ENCODE measurements at regions not wholly inside any gene's neighbourhood (a gene's known extent, or its start where the extent isn't known, plus 50 kb on each side); places are given as distances from the start of the nearest gene placed in this dataset.

DNA sequence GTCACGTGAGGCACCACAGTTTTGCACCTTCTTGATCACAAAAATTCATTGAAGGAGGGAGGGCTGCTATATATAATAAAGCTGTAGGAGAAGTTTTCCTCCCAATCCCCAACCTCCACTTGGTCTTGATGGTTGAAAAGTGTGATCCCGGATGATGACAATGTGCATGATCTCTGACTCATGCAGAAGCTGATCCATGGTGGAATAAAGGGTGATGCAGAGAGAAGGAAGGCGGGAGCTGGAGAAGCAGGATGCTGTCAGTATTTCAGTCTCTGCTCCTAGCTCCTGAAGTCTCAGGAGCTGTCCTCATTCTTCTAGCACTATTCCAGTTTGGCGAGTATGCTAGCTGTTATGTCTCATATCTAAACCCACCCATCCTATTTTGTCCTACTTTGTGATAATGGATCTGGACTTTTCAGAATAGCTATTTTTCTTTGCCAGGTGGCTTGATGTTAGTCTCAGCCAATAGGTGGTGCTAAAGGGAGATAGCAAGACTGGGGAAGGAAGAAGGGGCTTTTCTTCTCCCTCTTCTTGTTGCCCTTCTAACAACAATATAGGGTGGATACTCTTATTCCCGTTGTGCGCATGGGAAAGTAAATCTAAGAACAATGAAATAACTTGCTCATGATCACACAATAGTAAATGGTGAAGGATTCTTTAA lies 65.6 kb upstream of the HTR2A start:
- no CpG with 5 or more reads among the region's 6 CpGs for WGBS, 2 experiments (ENCODE audit: extremely low coverage in 2 of 2, insufficient read length in 1 of 2)
- dilution Hi-C loops (cut with HindIII; ENCODE audit: low sequenced_read_pairs, unreplicated experiment) (no loop called here), intact Hi-C loops (cut with micrococcal nuclease) (no loop called here), in situ Hi-C loops (cut with MboI; ENCODE audit: low sequenced_read_pairs) (no loop called here)
- no peaks in the 10 kb centered on the region for H3K79me1 ChIP-seq (ENCODE audit: low read depth in 1 of 2, low read length in 2 of 2)
- TF ChIP-seq, protein P1, sequence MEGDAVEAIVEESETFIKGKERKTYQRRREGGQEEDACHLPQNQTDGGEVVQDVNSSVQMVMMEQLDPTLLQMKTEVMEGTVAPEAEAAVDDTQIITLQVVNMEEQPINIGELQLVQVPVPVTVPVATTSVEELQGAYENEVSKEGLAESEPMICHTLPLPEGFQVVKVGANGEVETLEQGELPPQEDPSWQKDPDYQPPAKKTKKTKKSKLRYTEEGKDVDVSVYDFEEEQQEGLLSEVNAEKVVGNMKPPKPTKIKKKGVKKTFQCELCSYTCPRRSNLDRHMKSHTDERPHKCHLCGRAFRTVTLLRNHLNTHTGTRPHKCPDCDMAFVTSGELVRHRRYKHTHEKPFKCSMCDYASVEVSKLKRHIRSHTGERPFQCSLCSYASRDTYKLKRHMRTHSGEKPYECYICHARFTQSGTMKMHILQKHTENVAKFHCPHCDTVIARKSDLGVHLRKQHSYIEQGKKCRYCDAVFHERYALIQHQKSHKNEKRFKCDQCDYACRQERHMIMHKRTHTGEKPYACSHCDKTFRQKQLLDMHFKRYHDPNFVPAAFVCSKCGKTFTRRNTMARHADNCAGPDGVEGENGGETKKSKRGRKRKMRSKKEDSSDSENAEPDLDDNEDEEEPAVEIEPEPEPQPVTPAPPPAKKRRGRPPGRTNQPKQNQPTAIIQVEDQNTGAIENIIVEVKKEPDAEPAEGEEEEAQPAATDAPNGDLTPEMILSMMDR (conservative IDR thresholded peaks at IDR 0.05; ENCODE audit: low read depth, low read length): peak; percentile 32
- 0 out of 2 replicates have a peak, but pooled peaks have one; percentile 25 for TF ChIP-seq RAD21 (IDR thresholded peaks at IDR 0.05; ENCODE audit: low read length)
- TF ChIP-seq MAFK (IDR thresholded peaks at IDR 0.05; ENCODE audit: low read depth, low read length): no peak
- no peaks in the 10 kb centered on the region for H3K36me3 ChIP-seq (ENCODE audit: control insufficient read depth, insufficient read depth, low read length)
- H3K4me1 ChIP-seq (ENCODE audit: control insufficient read depth, insufficient read depth, low read length): peaks cover 2% of the 10 kb centered on the region; the same call in 1 of the 2 replicates
- H3K14ac ChIP-seq (replicated peaks; ENCODE audit: low read depth, low read length): no peak overlapping the region
- no peak overlapping the region for H3K18ac ChIP-seq (ENCODE audit: low read depth, low read length)
- H4K20me1 ChIP-seq (ENCODE audit: insufficient read depth, low read length): no peaks in the 10 kb centered on the region
- H3K27ac ChIP-seq (ENCODE audit: insufficient read depth, low read length): no peak overlapping the region
- no peaks in the 10 kb centered on the region for H3K27me3 ChIP-seq (ENCODE audit: control insufficient read depth, insufficient read depth, low read length)
- no peak overlapping the region for H2AFZ ChIP-seq (replicated peaks; ENCODE audit: low read length, poor library complexity)
- no peak overlapping the region for H4K91ac ChIP-seq (ENCODE audit: insufficient read depth, low read depth, low read length)
- no peak overlapping the region for H3K23ac ChIP-seq (ENCODE audit: low read depth, low read length)
- H2BK15ac ChIP-seq (ENCODE audit: low read depth, low read length): no peak overlapping the region
- no peak overlapping the region for H2AK5ac ChIP-seq (ENCODE audit: low read depth, low read length)
- H3K9me1 ChIP-seq (ENCODE audit: insufficient read depth, low read length): no peaks in the 10 kb centered on the region
- H2BK20ac ChIP-seq (ENCODE audit: low read depth, low read length): no peak overlapping the region
- no peak overlapping the region for H3K9ac ChIP-seq (ENCODE audit: low read depth, low read length)
- no peak overlapping the region for H3K4ac ChIP-seq (ENCODE audit: low read depth, low read length)
- no peak overlapping the region for H4K8ac ChIP-seq (ENCODE audit: low read depth in 2 of 2, low read length in 2 of 2)
- H3K9me3 ChIP-seq (ENCODE audit: control insufficient read depth, insufficient read depth, low read length): no peaks in the 10 kb centered on the region
- ATAC-seq (ENCODE audit: low read depth): no peak
- BruUV-seq (replicated peaks): no TSS peak
- H2AK9ac ChIP-seq (replicated peaks; ENCODE audit: low read depth, low read length, poor library complexity): no peak overlapping the region
- no peak overlapping the region for H3K4me2 ChIP-seq (ENCODE audit: low read depth, low read length)
- POLR2A ChIA-PET (ENCODE audit: unreplicated experiment): no interaction called here
- no peak overlapping the region for H2BK120ac ChIP-seq (ENCODE audit: low read depth, low read length)
- DNase-seq: peak; percentile 73
- CTCF ChIA-PET: interaction anchor here (0.6 to 1.3 kb wide), 9 partner anchors 11 to 617 kb away, joined by 3 to 4 read pairs (median 4); no protein-coding TSS in a partner anchor
- H4K5ac ChIP-seq (ENCODE audit: low read depth, low read length): no peak overlapping the region
- H3K4me3 ChIP-seq (ENCODE audit: insufficient read depth, low read depth, low read length): no peak overlapping the region
- no peak overlapping the region for H2BK5ac ChIP-seq (ENCODE audit: low read depth, low read length, poor library complexity, severe bottlenecking)
- no peak overlapping the region for H3K56ac ChIP-seq (ENCODE audit: extremely low read depth, insufficient read depth, low read length)
